Glutamatergic neuron (in vitro differentiated cells): ENCODE measurements at regions not wholly inside any gene's neighbourhood (a gene's known extent, or its start where the extent isn't known, plus 50 kb on each side); places are given as distances from the start of the nearest gene placed in this dataset.

Source experiments
- DNase-seq: peaks from one replicate; pipeline ENCODE4 v3.0.0; 2022
- H3K27ac Mint-ChIP-seq: one replicate; pipeline ENCODE4 v1.8.0; 2020; ENCODE audit warnings: mild to moderate bottlenecking, mixed read lengths, inconsistent platforms; ENCODE audit not compliant: unreplicated experiment
- H3K27me3 Mint-ChIP-seq: one replicate; pipeline ENCODE4 v1.8.0; 2020; ENCODE audit warnings: mild to moderate bottlenecking, moderate library complexity, mixed read lengths, inconsistent platforms; ENCODE audit not compliant: unreplicated experiment
- H3K36me3 Mint-ChIP-seq: one replicate; pipeline ENCODE4 v1.8.0; 2020; ENCODE audit warnings: mild to moderate bottlenecking, mixed read lengths, inconsistent platforms; ENCODE audit not compliant: unreplicated experiment
- H3K4me1 Mint-ChIP-seq: one replicate; pipeline ENCODE4 v1.8.0; 2020; ENCODE audit warnings: mild to moderate bottlenecking, low read depth, mixed read lengths, inconsistent platforms; ENCODE audit not compliant: unreplicated experiment
- H3K4me3 Mint-ChIP-seq: one replicate; pipeline ENCODE4 v1.8.0; 2020; ENCODE audit warnings: mild to moderate bottlenecking, mixed read lengths, inconsistent platforms; ENCODE audit not compliant: unreplicated experiment
- H3K9me3 Mint-ChIP-seq: one replicate; pipeline ENCODE4 v1.8.0; 2020; ENCODE audit warnings: mild to moderate bottlenecking, moderate library complexity, mixed read lengths, inconsistent platforms; ENCODE audit not compliant: unreplicated experiment
- CTCF ChIP-seq: fragments of 200-600 bp; sonication (generic); IDR thresholded peaks from one replicate; pipeline ENCODE4 v1.5.0; 2021; ENCODE audit not compliant: partially characterized antibody, unreplicated experiment

DNA sequence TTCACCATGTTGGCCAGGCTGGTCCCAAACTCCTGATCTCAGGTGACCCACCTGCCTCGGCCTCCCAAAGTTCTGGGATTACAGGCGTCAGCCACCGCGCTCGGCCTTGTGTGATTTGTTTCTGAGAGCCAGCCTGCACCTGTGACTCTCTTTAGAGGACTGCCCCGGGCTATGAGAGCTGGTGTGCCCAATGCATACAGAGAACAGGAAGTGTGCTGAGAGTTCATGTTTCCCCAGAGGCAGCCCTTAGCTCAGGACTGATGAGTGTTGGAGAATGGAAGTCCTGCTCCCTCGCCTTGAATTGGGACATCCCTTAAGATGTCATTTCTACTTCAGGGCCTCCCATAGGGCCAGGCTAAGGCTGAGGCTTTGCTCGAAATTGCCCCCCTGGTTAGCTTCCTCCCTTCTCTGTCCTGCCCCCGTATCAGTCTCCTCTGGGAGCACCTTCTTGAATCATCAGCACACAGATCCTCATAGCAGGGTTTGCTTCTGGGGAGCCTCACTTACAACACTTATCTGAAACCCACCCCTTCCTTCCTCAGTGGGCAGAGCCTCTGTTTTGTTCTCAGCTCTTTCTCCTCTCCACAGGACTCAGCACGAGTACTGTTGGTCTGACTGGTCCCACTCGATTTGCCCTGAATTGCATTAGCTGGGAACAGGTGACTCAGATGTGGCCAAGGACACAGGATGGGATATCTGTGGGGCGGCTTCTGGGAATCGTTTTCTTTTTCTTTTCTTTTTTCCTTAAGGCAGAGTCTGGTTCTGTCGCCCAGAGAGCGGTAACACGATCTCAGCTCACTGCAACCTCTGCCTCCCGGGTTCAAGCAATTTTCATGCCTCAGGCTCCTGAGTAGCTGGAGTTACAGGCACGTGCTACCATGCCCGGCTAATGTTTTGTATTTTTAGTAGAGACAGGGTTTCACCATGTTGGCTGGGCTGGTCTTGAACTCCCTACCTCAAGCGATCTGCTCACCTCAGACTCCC, 80.1 kb downstream of the UBIAD1 start:
- Mint-ChIP-seq H3K4me1 (peaks cover 37% of the 10 kb centered on the region), H3K36me3 (peaks cover 4% of the 10 kb centered on the region), H3K27me3 (peaks cover 12% of the 10 kb centered on the region), H3K4me3 (no peak overlapping the region), H3K27ac (peak overlapping the region; percentile 34), H3K9me3 (peaks cover 12% of the 10 kb centered on the region)
- TF ChIP-seq CTCF, result no peak
- no peak for DNase-seq

GRCh38 chr1:11354893-11355553, 82.0 kb downstream of the UBIAD1 start:
- H3K4me1 Mint-ChIP-seq, result peaks cover 43% of the 10 kb centered on the region

GRCh38 chr1:11355559-11356475, 82.8 kb downstream of the UBIAD1 start:
- H3K9me3 Mint-ChIP-seq, result peaks cover 14% of the 10 kb centered on the region
- peak overlapping the region; percentile 86 for H3K4me3 Mint-ChIP-seq
- H3K4me1 Mint-ChIP-seq, result peaks cover 42% of the 10 kb centered on the region
- DNase-seq, result peak; percentile 43
- H3K27me3 Mint-ChIP-seq, result peaks cover 14% of the 10 kb centered on the region
- TF ChIP-seq CTCF, result no peak
- peak overlapping the region; percentile 94 for H3K27ac Mint-ChIP-seq
- H3K36me3 Mint-ChIP-seq, result peaks cover 4% of the 10 kb centered on the region

More at GRCh38 chr1:11354893-11355553, 82.0 kb downstream of the UBIAD1 start:
- peak overlapping the region; percentile 94 for H3K27ac Mint-ChIP-seq
- H3K27me3 Mint-ChIP-seq, result peaks cover 14% of the 10 kb centered on the region
- peaks cover 14% of the 10 kb centered on the region for H3K9me3 Mint-ChIP-seq
- TF ChIP-seq CTCF, result no peak
- H3K4me3 Mint-ChIP-seq, result peak overlapping the region; percentile 86
- peak; percentile 65 for DNase-seq
- peaks cover 4% of the 10 kb centered on the region for H3K36me3 Mint-ChIP-seq

DNA sequence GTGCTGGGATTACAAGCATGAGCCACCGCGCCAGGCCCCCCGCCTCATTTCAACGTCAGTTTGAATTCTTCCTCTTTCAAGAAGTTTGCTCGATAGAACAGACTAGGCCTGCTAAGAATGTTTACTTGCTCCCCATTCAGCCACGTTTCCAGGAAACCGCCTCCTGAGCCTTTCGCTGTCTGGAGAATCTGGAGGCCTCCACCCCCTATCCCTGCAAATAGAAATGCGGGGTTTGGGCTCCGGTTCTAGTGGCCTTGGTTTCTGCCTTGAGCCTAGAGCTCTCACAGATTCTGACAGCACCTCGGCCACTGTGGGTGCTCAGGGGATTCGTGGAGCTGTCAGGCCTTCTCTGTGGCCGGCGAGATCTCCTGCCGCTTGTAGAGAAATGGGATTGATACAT, 84.3 kb downstream of the UBIAD1 start:
- H3K4me1 Mint-ChIP-seq, result peaks cover 42% of the 10 kb centered on the region
- peaks cover 15% of the 10 kb centered on the region for H3K27me3 Mint-ChIP-seq
- H3K36me3 Mint-ChIP-seq, result peaks cover 4% of the 10 kb centered on the region
- H3K4me3 Mint-ChIP-seq, result peak overlapping the region; percentile 53
- peaks cover 11% of the 10 kb centered on the region for H3K9me3 Mint-ChIP-seq
- TF ChIP-seq CTCF, result no peak
- DNase-seq, result no peak
- no peak overlapping the region for H3K27ac Mint-ChIP-seq
